Epithelial cell of proximal tubule (primary cell): ENCODE measurements at regions not wholly inside any gene's neighbourhood (a gene's known extent, or its start where the extent isn't known, plus 50 kb on each side); places are given as distances from the start of the nearest gene placed in this dataset.

Experiments used
- DNase-seq: peaks from one replicate; pipeline ENCODE4 v3.0.0-alpha.2; 2011; ENCODE audit warnings: low read depth
- H3K4me3 ChIP-seq: 2 replicates; pipeline ENCODE4 v1.5.1; 2011; ENCODE audit warnings: low read depth, mild to moderate bottlenecking, low read length
- TF ChIP-seq, protein P1 (sequence below): conservative IDR thresholded peaks from 2 replicates; pipeline ENCODE4 v1.5.1; 2012; ENCODE audit warnings: low read depth, mild to moderate bottlenecking, low read length

DNA sequence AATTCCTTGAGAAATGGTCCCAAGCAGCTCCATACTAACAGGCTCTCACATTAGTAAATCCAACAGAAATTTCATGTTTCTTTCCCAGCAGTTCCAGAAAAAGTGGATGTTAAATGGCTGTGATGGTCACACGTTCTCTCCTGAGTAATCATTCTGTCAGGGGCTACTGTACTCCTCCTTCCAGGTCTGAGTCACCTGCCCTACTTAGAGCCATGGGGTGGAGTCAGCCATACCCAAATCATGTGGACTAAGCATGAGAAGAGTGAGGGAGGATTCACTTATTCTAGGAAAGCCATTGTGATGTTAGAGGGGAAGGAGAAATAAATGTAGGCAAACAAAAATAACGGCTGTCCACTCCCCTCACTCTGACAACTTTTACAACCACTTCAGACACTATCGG, 547.2 kb downstream of the CSNK1G3 start:
- TF ChIP-seq, protein P1, sequence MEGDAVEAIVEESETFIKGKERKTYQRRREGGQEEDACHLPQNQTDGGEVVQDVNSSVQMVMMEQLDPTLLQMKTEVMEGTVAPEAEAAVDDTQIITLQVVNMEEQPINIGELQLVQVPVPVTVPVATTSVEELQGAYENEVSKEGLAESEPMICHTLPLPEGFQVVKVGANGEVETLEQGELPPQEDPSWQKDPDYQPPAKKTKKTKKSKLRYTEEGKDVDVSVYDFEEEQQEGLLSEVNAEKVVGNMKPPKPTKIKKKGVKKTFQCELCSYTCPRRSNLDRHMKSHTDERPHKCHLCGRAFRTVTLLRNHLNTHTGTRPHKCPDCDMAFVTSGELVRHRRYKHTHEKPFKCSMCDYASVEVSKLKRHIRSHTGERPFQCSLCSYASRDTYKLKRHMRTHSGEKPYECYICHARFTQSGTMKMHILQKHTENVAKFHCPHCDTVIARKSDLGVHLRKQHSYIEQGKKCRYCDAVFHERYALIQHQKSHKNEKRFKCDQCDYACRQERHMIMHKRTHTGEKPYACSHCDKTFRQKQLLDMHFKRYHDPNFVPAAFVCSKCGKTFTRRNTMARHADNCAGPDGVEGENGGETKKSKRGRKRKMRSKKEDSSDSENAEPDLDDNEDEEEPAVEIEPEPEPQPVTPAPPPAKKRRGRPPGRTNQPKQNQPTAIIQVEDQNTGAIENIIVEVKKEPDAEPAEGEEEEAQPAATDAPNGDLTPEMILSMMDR: no peak
- peak; percentile 44 for DNase-seq
- no peak overlapping the region for H3K4me3 ChIP-seq

DNA sequence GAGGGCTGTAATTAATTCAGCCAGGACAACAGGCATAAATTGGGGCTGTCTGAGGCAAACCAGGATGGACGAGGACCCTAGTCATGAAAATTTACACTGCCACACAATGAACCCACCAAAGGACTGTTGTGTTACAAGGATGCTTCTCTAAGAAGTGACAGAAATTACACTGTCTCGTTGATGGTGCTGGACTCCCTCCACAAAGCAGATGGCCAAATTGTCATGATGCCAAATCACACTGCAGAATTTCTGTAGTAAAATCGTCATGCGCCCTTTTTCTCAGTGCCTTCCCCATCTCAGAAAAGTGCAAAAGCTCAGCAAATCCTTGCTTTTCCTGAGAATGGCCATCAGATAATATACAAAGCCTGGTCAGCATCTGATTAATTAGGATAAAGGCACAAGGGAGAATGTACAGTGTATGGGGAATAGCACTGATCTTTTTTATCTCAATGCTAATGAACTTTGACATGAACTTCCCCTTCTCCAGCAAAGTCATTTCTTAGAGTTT, 545.8 kb downstream of the CSNK1G3 start:
- DNase-seq: no peak
- H3K4me3 ChIP-seq: no peak overlapping the region
- TF ChIP-seq, protein P1: no peak

DNA sequence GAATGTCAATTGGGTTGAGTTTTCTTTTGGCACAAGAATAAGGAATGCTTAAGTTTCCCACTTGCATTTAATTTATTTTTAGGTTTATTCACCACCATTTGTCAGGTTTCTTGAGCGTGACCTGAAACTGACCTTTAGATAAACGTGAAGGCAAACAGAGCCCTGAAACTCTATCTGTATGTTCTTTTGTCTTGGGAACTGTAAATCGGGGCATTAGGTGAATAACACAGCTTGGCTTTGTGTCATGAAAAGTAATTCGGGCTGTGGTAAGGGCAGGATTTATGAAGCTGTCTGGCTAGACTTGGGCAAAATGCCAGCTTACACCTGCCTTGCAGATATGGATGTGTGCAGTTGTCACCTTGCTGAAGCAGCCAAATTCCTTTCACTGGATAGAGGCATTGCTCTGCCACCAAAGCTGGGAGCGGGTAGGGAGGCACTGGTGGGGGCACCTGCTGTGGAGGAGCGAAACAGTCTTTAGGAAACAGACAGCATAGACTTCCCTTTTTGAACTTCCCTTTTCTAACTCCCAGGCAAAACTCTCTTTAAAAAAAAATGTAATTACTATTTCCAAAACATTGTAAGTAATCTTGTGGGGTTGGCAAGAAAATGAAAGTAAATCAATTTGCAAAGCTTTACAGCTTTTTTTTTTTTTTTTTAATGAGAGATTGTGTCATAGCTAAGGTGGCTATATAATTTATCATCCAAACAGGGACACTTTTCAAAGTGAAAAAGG, 545.2 kb downstream of the CSNK1G3 start:
- no peak overlapping the region for H3K4me3 ChIP-seq
- no peak for DNase-seq
- TF ChIP-seq, protein P1: no peak

DNA sequence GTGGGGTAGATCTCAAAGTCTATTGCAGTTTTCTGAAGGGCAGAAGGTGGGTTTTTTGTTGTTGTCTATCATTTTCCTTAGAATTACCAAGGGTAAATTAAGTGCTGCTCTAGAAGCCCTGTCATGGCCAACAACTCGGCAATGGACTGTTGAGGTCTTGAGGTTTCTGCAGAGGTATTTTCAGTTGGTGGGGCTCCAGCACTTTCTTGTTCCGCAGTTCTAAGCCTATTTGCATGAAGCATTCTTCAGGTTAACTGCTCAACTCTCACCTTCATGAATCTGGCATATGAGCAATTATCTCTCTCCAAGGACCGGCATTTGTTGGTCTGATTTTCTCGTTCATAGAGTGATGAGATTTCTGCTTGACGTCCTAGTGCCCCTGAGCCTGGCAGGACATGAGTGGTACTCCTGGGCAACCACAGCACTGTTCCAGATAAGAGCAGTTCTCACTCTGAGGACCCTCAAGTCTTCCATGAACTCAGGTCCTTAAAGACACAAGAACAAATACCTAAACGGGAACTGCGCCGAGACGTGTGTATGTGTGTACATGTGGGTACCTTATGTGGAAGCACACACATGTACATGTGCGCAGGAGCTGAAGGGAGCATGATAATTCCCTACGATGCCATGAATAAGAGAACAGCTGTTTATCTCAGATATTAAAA, 544.5 kb downstream of the CSNK1G3 start:
- H3K4me3 ChIP-seq: no peak overlapping the region
- DNase-seq: no peak
- TF ChIP-seq, protein P1: no peak

DNA sequence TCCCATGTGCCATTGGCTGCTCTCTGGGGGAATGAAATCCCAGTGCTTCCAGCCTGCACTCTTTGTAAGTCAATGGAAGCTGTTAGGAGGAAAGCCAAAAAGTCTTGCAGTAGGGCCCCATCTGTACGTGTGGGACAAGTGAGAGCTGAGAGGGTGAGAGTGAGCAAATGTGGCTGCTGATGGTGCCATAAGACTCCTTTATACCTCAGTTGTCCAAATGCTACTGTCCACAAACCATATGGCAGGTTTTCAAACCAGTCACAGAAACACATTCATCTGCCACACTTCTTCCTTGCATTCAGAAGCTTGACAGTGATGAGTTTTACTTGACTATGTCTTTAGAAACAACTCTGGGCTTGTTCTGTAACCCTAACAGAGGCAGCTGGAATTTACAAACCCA, 543.8 kb downstream of the CSNK1G3 start:
- no peak overlapping the region for H3K4me3 ChIP-seq
- DNase-seq: no peak
- TF ChIP-seq, protein P1: no peak

DNA sequence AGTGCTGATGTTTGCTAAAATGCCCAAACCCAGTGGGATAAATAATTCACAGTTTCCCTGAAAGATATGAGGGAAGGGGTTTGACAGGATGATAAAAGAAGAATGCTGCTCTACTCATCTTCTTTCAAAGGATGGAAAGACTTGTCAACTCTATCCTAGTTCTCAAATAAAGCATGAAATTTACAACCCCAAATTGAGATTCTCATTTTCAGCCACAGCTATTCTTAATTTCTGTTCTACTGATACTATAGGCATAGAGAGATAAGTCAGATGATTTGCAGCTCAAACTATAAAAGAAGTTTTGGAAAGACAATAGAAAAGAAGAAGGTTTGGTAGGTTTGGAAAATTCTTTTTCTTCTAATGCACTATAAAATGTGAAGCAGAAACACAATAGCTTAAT, 542.6 kb downstream of the CSNK1G3 start:
- no peak overlapping the region for H3K4me3 ChIP-seq
- DNase-seq: no peak
- TF ChIP-seq, protein P1: no peak
